ENCODE measurements at regions not wholly inside any gene's neighbourhood (a gene's known extent, or its start where the extent isn't known, plus 50 kb on each side); places are given as distances from the start of the nearest gene placed in this dataset.
"Not testable (repeated sequence)": the region's sequence is repeated elsewhere in the genome, so short reads cannot be mapped to it uniquely, and the experiment has no call there.

DNA sequence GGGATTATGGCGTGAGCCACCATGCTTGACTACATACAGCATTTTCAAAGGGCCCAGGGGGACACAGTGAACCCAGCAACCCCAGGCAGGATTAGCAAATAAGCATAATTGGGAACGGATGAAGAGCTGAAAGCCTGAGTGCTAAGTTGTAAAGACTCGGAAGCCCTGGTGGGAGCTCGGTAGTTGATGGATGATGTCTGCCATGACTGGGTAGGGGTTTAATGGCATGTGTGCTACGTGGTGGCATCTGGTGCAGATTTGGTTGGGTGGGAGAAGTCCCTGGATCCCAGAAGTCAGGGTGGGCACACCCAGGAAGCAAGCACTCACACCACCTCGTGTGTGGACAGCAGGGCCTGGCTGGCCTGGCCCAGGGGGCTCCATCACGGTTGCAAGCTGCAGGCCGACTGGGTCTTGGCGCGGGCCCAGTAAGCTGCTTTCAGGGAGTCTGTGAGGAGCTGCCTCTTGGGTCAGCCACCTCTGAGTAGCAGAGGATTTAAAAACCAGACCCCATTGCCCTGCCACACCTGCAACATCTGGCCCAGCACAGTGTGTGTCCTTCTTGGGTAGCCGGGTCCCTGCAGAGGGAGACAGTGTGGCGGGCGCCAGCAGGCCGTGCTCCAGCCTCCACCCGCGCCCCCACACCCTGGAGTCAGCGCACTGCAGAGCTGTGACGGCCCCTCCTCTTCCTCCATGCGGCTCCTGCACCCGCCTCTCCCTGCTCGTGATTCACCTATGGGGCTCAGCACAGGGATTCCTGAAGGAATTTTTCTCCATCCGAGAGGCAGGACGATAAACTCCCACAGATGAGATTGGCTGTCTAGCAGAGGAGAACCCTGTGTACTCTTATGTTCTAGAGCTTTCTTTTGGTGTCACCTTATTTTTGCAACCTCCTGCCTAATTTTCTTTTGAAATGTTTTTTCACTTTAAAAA, 159.2 kb downstream of the LAT start:
- H3K4me1 ChIP-seq, DNase-seq, H3K4me3 ChIP-seq, H3K27me3 ChIP-seq, H3K27ac ChIP-seq, H3K36me3 ChIP-seq, H3K9me3 ChIP-seq: not testable (repeated sequence)

GRCh38 chr16:29142506-29142905, 157.7 kb downstream of the LAT start:
- not testable (repeated sequence) for DNase-seq, H3K9me3 ChIP-seq, H3K4me3 ChIP-seq, H3K27ac ChIP-seq, H3K36me3 ChIP-seq, H3K4me1 ChIP-seq, H3K27me3 ChIP-seq

DNA sequence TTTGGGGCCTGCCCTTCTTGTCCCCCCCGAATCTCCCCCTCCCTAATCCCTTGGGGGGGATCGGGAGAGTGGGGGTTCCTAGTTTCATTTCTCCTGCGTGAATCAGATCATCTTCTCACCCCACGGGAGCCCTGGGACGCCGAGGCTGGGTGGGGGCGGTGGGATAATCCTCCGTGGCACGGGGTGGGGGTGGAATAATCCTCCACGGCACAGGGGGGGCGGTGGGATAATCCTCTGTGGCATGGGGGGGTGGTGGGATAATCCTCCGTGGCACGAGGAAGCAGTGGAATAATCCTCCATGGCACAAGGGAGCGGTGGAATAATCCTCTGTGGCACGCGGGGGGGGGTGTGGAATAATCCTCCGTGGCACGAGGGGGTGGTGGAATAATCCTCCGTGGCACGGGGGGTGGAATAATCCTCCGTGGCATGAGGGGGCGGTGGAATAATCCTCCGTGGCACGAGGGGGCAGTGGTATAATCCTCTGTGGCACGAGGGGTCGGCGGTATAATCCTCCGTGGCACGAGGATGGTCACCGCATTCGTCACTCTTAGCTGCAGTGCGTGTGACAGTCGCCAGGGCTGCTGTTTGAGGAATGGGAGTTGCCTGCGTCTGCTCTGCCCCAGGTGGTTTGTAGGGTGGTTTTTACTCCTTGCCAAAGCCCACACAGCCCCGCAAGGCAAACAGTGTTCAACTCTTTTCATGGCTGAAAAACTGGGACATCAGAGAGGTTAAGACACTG, 156.9 kb downstream of the LAT start:
- H3K27ac ChIP-seq = no peak overlapping the region
- no peaks in the 10 kb centered on the region for H3K4me1 ChIP-seq
- TF ChIP-seq POLR2A (IDR thresholded peaks at IDR 0.05) = no peak
- no peaks in the 10 kb centered on the region for H3K27me3 ChIP-seq
- H3K9me3 ChIP-seq = no peaks in the 10 kb centered on the region
- peak in 1 of 3 donors; percentile 28 for DNase-seq
- no peaks in the 10 kb centered on the region for H3K36me3 ChIP-seq
- H3K4me3 ChIP-seq = no peak overlapping the region

GRCh38 chr16:29141121-29141520, 156.3 kb downstream of the LAT start:
- not testable (repeated sequence) for H3K27me3 ChIP-seq, H3K4me1 ChIP-seq, H3K36me3 ChIP-seq, H3K27ac ChIP-seq, H3K4me3 ChIP-seq, H3K9me3 ChIP-seq
- peak in 1 of 3 donors; percentile 23 for DNase-seq

DNA sequence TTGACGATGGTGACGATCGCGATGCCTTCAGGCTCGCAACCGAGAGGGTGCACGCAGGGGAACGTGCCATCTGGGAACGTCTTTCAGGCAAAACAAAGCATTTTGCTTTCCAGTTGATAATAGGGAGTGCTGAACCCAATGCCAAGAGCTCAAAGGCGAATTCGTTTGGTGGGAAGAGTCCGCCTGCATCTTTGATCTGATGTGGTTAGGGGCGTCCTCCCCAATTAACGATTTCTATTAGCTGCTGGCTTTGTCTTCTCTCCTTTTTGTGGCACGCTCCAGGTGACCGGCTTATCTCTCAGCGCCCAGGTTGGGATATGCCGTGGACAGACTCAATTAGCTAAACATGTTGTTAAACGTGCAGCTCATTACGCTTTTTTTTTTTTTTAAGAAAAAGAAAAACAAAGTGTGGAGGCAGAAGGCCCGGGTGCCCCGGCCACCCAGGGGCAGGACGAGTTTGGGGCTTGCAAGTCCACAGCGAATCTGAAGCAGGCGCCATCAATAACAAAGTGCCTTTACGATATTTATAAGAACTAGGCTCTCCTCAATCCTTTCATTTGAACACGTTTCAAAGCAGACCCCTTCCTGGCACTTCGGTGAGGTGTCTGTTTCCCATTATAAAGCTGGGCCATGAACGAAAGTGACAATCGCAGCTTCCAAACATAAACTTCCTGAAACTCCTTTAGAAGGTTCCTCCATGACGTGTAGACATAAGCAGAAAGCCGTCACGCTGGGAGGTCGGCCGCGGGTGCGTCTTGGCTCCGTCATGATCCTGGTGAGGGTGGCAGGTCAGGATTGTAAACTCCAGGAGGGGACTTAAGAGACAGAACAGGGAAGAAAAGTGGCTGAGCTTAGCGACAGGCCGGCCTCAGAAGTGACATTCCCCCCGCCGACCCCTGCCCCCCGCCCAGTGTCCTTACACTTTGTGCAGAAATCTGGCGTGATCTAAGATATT, 155.3 kb downstream of the LAT start:
- H3K9me3 ChIP-seq, H3K4me3 ChIP-seq, H3K4me1 ChIP-seq, H3K27ac ChIP-seq, H3K36me3 ChIP-seq, H3K27me3 ChIP-seq: not testable (repeated sequence)
- peak in 1 of 3 donors; percentile 20 for DNase-seq

DNA sequence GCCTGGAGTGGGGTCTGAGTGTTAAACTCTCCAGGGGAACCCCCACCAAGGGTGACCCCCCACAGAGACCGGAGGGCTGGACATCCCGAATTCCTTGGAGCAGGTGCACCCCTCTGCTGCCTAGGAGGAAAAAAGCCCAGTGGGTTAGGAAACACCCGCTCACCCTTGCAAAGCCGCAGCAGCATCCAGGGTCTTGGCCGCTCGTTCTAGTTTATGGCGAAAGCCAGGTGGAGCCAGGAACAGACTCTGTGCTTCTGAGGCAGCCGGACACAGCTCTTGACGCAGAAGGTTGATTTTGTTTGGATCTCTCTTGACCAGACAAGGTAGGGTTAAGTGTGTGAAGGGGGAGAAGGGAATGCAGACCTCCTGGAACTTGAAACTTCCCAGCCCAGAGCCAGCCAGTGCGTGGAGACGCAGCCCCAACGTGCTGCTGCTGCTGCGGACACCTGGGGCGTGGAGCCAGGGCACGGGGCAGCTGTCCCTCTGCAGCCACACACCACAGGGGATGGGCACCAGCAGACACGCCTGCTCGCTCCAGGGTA, 154.5 kb downstream of the LAT start:
- H3K4me3 ChIP-seq = no peak overlapping the region

DNA sequence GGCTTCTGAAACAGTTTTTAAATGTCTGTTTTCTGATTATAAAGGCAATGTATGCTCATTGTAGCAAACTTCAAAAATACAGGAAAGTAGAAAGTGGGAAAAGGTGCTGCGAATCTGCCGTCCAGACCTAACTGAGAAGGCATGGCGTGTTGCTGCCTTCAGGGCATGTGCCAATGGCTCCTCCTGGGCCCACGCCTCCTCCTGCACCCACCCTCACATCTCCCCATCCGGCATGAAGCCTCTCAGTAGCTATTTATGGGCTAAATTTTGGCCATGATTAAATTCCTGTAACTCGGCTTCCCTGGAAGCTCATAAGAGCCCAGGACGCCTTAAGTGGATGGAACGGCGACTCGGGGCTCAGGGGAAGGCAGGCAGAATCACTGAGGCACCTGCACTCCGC, 153.8 kb downstream of the LAT start:
- H3K4me1 ChIP-seq, H3K36me3 ChIP-seq, H3K9me3 ChIP-seq, H3K27me3 ChIP-seq, H3K4me3 ChIP-seq, H3K27ac ChIP-seq, DNase-seq: not testable (repeated sequence)

More for the DNA sequence above, 154.5 kb downstream of the LAT start:
- no peaks in the 10 kb centered on the region for H3K9me3 ChIP-seq
- TF ChIP-seq, protein P1, sequence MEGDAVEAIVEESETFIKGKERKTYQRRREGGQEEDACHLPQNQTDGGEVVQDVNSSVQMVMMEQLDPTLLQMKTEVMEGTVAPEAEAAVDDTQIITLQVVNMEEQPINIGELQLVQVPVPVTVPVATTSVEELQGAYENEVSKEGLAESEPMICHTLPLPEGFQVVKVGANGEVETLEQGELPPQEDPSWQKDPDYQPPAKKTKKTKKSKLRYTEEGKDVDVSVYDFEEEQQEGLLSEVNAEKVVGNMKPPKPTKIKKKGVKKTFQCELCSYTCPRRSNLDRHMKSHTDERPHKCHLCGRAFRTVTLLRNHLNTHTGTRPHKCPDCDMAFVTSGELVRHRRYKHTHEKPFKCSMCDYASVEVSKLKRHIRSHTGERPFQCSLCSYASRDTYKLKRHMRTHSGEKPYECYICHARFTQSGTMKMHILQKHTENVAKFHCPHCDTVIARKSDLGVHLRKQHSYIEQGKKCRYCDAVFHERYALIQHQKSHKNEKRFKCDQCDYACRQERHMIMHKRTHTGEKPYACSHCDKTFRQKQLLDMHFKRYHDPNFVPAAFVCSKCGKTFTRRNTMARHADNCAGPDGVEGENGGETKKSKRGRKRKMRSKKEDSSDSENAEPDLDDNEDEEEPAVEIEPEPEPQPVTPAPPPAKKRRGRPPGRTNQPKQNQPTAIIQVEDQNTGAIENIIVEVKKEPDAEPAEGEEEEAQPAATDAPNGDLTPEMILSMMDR (IDR thresholded peaks at IDR 0.05) = no peak
- TF ChIP-seq POLR2A (IDR thresholded peaks at IDR 0.05) = no peak
- H3K27me3 ChIP-seq = no peaks in the 10 kb centered on the region
- no peak overlapping the region for H3K27ac ChIP-seq
- H3K36me3 ChIP-seq = no peaks in the 10 kb centered on the region
- no peaks in the 10 kb centered on the region for H3K4me1 ChIP-seq
- DNase-seq = peak in 1 of 3 donors; percentile 39

- peak in 1 of 3 donors; percentile 31 for DNase-seq
- not testable (repeated sequence) for H3K27ac ChIP-seq, H3K27me3 ChIP-seq, H3K36me3 ChIP-seq, H3K4me1 ChIP-seq, H3K9me3 ChIP-seq, H3K4me3 ChIP-seq
Measured at GRCh38 chr16:29137894-29138662, 153.2 kb downstream of the LAT start.

DNA sequence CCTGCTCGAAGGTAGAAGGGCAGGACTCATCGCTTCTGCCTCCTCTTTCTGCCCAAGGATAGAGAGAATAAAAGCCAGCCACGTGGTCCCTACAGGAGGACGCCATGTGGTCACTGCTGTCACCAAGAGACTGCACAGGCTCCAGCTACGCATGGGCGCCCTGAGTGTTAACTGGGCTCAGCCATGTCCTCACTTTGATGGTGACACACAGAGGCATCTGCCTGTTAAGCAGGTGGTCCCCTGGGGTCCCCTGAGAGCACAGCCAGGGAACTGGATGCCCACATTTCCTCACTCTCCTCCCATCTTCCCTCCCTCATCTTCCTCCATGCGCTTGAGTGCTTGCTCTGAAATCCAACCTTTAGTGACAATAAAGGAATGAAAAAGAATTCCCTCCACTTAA, 152.6 kb downstream of the LAT start:
- H3K4me1 ChIP-seq, H3K36me3 ChIP-seq, DNase-seq, H3K27ac ChIP-seq, H3K27me3 ChIP-seq, H3K9me3 ChIP-seq, H3K4me3 ChIP-seq: not testable (repeated sequence)

DNA sequence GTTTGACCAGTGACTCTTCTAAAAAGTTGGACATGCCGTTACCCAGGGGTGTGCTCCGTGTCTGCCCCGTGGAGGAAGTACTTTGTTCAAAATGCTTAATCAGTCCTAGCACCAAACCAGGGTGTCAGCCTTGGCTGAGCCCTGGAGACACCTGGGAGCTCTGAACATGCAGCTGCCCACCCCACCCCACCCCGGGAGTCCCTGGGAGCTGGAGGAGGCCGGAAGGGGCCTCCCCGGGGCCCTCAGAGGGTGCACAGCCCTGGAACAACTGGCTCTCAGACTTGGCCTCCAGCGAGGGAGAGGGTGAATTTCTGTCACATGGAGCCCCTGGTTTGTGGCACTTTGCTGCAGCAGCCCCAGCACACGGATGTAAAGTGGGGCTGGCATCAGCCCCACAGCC, 152.1 kb downstream of the LAT start:
- peak in 1 of 3 donors; percentile 20 for DNase-seq
- not testable (repeated sequence) for H3K4me3 ChIP-seq, H3K27ac ChIP-seq, H3K9me3 ChIP-seq, H3K4me1 ChIP-seq, H3K27me3 ChIP-seq, H3K36me3 ChIP-seq

- not testable (repeated sequence) for H3K27ac ChIP-seq, H3K36me3 ChIP-seq, H3K27me3 ChIP-seq, H3K4me1 ChIP-seq, H3K9me3 ChIP-seq, H3K4me3 ChIP-seq
- peak in 1 of 3 donors; percentile 14 for DNase-seq
Measured at GRCh38 chr16:29136046-29136696, 151.3 kb downstream of the LAT start.

DNA sequence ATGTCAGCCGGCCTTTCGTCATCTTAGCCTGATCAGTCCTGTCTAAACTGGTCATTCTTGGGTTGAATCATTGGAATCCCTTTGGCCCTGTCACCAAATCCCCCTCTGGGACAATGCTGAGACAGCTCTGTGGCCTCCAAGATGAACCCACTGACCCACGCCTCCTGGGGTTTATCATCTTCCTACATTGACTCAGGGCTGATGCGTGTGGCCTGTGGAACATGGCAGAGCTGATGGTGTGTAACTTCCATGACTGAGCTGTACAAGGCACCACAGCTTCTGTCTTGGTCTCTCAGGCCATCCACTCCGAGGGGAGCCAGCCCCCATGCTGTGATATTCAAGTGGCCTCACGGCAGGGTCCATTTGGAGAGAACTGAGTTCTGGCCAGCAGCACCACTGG, 150.2 kb downstream of the LAT start:
- H3K36me3 ChIP-seq, H3K27ac ChIP-seq, H3K4me1 ChIP-seq, H3K4me3 ChIP-seq, H3K27me3 ChIP-seq, DNase-seq, H3K9me3 ChIP-seq: not testable (repeated sequence)
